ENCODE measurements at regions not wholly inside any gene's neighbourhood (a gene's known extent, or its start where the extent isn't known, plus 50 kb on each side); places are given as distances from the start of the nearest gene placed in this dataset.
A peak's percentile ranks its signal among the peaks of the same experiment; 100 is the strongest.
"Not testable (repeated sequence)": the region's sequence is repeated elsewhere in the genome, so short reads cannot be mapped to it uniquely, and the experiment has no call there.

DNA sequence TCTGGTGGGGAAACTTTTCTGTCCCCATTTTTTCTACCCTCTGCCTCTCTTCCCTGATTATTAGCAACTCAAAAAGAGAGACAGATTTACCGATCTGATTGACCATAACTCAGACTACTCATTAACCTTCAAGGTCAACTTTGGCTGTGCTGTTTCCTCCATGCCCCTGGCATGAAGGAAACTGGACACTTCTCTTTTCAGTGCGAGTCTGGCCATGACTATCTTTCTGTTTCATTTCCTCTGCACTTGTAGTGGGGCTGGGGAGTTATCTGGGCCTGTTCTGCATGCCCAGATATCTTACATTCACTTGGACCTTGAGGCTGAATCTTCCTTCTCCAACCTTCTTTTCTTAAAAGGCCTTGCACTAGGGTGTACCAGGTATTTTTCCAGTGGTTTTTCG lies 76.9 kb upstream of the SLCO2A1 start:
- FAIRE-seq (peak; percentile 87), DNase-seq (ENCODE audit: extremely low spot score, insufficient read length, low read depth) (no peak)

DNA sequence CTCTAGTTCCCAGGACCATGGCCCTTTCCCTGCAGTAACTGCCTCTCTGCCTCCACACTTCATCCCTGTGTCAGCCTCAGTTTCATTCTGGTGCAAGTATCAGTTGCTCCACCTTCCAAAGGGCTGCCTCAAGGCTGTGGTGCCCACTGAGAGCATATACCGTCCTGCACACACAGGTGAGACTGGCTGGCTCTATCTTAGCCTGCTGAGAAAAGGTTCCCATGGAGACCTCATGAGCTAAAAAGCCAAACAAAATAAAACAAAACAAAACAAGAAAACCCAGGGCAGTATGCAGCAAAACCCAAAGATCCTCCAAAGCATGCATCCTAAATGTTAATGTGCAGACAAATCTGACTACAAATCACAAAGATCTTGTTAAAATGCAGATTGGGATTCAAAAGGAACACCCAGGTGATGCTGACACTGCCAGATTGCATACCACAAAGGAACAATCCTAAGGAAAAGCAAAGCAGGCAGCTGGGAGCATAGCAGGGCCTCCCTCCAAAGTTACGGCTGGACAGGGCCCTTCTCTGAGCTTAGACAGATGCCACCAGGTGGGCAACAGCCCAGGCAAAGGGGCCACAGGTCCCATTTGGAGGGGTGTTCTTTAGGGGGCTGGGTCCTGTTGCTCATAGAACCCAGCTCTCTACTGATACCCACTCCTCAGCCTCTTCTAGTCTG lies 76.3 kb upstream of the SLCO2A1 start:
- DNase-seq (ENCODE audit: extremely low spot score, insufficient read length, low read depth) (no peak), FAIRE-seq (no peak)

- FAIRE-seq, result no peak
These were observed 74.3 kb upstream of the SLCO2A1 start for GRCh38 chr3:134104031-134104430.

GRCh38 chr3:134103470-134103869 lies 73.7 kb upstream of the SLCO2A1 start:
- FAIRE-seq (no peak), DNase-seq (ENCODE audit: extremely low spot score, insufficient read length, low read depth) (no peak)

More at GRCh38 chr3:134104031-134104430, 74.3 kb upstream of the SLCO2A1 start:
- no peak for DNase-seq (ENCODE audit: extremely low spot score, insufficient read length, low read depth)

- FAIRE-seq, result no peak
- DNase-seq (ENCODE audit: extremely low spot score, insufficient read length, low read depth), result no peak
These were observed 73.3 kb upstream of the SLCO2A1 start for GRCh38 chr3:134102976-134103375.

- not testable (repeated sequence) for DNase-seq (ENCODE audit: extremely low spot score, insufficient read length, low read depth); FAIRE-seq
These were observed 66.5 kb upstream of the SLCO2A1 start for GRCh38 chr3:134096214-134096613.

DNA sequence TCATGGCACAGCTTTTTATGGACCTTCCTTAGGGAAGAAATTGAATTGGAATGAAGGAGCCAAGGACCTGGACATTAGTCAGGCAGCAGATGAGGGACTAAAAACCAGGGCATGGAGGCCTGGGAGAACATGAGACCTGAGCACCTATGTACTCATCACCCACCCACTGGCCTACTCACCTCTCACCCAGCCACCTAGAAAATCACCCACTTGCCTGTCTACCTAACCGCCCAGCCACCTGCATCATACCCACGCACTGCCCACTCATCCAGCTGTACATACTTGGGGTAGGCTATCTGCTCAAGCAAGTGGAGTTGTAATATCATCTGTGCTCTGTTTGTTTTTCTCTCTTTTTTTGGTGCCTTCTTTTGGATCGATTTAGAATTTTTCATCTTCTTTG lies 65.3 kb upstream of the SLCO2A1 start:
- DNase-seq (ENCODE audit: extremely low spot score, insufficient read length, low read depth) (no peak), FAIRE-seq (no peak)

GRCh38 chr3:134094491-134094890 lies 64.8 kb upstream of the SLCO2A1 start:
- FAIRE-seq (no peak), DNase-seq (ENCODE audit: extremely low spot score, insufficient read length, low read depth) (no peak)

DNA sequence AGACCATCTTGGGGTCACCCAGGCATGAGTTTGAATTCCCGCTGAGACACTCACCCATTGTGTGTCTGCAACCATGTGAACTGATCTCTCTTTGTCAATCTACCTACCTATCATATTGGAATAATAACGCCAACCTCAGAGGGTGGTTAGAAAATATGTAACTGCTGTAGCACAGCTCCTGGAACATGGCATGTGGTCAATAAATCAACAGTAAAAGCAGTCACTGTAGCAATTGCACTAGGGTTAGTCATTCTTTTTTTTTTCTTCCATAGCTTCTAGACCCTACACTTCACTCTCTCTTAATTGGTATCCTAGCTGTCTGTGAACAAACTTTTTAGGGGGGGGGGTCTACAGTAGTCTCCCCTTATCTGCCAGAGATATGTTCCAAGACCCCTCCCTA lies 64.2 kb upstream of the SLCO2A1 start:
- FAIRE-seq (no peak), DNase-seq (ENCODE audit: extremely low spot score, insufficient read length, low read depth) (no peak)

GRCh38 chr3:134092208-134092701 lies 62.5 kb upstream of the SLCO2A1 start:
- no peak for DNase-seq (ENCODE audit: extremely low spot score, insufficient read length, low read depth)
- no peak for FAIRE-seq

DNA sequence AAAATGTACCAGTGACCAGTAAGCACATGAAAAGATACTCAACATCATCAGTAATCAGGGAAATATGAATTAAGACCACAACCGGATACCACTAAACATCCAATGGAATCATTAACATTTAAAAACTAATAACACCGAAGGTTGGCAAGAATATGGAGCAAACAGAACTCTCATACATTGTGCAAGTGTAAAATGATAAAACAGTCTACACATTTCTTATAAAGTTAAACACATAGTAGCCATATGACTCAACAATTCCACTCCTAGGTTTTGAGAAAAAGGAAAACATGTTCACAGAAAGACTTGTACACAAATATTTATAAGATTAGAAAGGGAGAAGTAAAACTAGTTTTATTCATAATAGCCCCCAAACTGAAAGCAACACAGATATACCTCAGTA lies 60.3 kb upstream of the SLCO2A1 start:
- DNase-seq (ENCODE audit: extremely low spot score, insufficient read length, low read depth) (no peak), FAIRE-seq (no peak)

DNA sequence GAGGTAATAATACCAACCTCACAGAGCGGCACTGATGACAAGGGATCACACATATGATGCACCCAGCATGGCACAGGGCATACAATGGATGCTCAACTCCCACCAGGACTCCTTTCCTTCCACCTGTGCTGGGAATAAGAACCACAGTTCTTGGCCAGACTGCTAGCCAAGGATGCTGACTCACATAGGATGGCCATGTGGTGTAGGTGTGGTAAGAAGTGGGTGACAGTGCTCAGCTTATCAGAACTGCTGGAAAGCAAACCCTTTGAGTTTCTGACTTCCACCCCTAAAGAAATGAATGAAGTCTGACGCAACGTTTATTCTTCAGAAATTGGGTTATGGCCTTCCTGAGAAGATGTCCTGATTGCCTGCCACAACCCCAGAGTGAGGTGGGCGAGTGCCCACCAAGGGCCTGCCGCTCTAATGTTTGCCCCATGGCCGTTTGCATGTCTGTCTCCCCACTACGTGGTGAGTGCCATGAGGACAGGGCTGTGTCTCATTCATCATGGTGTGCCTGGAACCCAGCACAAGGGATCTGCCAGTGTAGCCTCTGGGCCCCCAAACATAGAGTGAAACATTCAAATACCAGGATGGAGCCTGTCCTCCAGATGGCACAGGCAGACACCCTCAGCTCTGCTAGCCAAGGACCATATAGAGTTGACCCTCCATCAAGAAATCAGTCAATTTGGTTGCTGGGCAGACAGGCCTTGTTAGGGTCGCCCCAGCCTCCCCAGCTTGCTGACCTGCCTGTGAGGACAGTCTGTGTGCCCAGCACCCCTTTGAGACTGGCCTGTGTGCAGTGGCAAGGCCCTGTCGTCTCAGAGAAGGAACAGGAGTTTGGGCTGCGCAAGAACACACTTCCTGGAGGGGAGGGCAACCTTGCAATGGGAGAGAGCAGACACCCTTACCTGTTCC lies 57.6 kb upstream of the SLCO2A1 start:
- no peak for FAIRE-seq
- no peak for DNase-seq (ENCODE audit: extremely low spot score, insufficient read length, low read depth)

- DNase-seq (ENCODE audit: extremely low spot score, insufficient read length, low read depth), result no peak
- no peak for FAIRE-seq
These were observed 56.9 kb upstream of the SLCO2A1 start for GRCh38 chr3:134086616-134087015.

GRCh38 chr3:134085034-134085775 lies 55.5 kb upstream of the SLCO2A1 start:
- DNase-seq (ENCODE audit: extremely low spot score, insufficient read length, low read depth) (no peak), FAIRE-seq (no peak)

DNA sequence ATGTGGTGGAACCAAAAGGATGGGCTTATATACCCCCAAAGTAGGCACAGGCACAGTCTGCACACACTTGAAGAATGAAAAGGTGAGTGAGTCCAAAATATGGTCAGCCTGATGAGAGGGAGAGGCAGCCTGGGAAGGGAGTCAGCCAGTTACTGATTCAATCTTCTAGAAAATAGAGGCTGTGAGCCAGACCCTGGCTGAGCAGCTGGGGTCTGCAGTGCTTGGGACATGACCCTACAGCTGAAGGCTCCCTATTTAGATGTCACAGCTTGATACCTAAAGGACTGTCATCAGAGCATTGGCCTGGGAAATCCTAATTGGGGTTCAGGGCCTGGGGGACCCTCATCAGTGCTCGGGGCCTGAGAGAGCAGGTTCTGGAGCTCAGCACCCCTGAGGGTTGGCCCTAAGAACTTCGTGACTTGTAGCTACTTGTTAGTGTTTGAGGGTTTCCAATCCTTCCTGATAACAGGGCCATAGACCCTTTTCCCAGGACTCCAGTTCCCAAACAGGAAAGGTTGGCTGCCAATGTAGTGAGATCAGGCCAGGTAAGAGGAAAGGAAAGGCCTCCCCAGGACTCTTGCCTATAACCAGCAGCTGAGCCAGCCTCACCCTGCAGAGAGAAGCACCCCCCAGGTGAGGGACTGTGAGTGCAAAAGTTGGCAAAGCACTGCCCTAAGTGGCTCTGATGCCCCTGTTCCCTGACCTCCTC lies 54.7 kb upstream of the SLCO2A1 start:
- FAIRE-seq (no peak), DNase-seq (ENCODE audit: extremely low spot score, insufficient read length, low read depth) (no peak)

- FAIRE-seq, result no peak
- DNase-seq (ENCODE audit: extremely low spot score, insufficient read length, low read depth), result no peak
These were observed 54.0 kb upstream of the SLCO2A1 start for GRCh38 chr3:134083626-134084241.

GRCh38 chr3:134083008-134083407 lies 53.3 kb upstream of the SLCO2A1 start:
- no peak for FAIRE-seq
- DNase-seq (ENCODE audit: extremely low spot score, insufficient read length, low read depth), result no peak

- no peak for FAIRE-seq
- DNase-seq (ENCODE audit: extremely low spot score, insufficient read length, low read depth), result no peak
These were observed 52.9 kb upstream of the SLCO2A1 start for GRCh38 chr3:134082582-134082981.

GRCh38 chr3:134081211-134081610 lies 51.5 kb upstream of the SLCO2A1 start:
- DNase-seq (ENCODE audit: extremely low spot score, insufficient read length, low read depth), result no peak
- FAIRE-seq, result no peak
